GM19372 (cell line): ENCODE measurements at regions not wholly inside any gene's neighbourhood (a gene's known extent, or its start where the extent isn't known, plus 50 kb on each side); places are given as distances from the start of the nearest gene placed in this dataset.

Source experiments
- ATAC-seq: cut with Tn5 transposase; IDR thresholded peaks from one replicate; pipeline ENCODE4 v1.9.1; 2021; ENCODE audit warnings: mild to moderate bottlenecking, low read depth, moderate library complexity; ENCODE audit not compliant: unreplicated experiment

- no peak for ATAC-seq
Observed at GRCh38 chr1:65090406-65090805, 57.6 kb upstream of the AK4 start.

- no peak for ATAC-seq
Observed at GRCh38 chr1:65092691-65093090, 55.3 kb upstream of the AK4 start.

GRCh38 chr1:65097076-65097475 is 50.9 kb upstream of the AK4 start:
- ATAC-seq: no peak
